Erythroblast (primary cell): ENCODE measurements at regions not wholly inside any gene's neighbourhood (a gene's known extent, or its start where the extent isn't known, plus 50 kb on each side); places are given as distances from the start of the nearest gene placed in this dataset.

Experiments
- DNase-seq, 2 experiments: peaks; one replicate each; lab custom pipeline; 2025; lab: John Stamatoyannopoulos, UW
- GATA1 ChIP-seq: IDR thresholded peaks from 2 replicates; pipeline ENCODE4 v1.6.1; 2011; ENCODE audit warnings: low read depth, mild to moderate bottlenecking, control low read depth, low read length, moderate library complexity
- POLR2A ChIP-seq: IDR thresholded peaks from 2 replicates; pipeline ENCODE4 v1.6.1; 2011; ENCODE audit warnings: mild to moderate bottlenecking, low read length

GRCh38 chr17:5817475-5818395 is 233.4 kb upstream of the NLRP1 start:
- no peak for TF ChIP-seq GATA1
- TF ChIP-seq POLR2A = no peak
- DNase-seq = no peak

- TF ChIP-seq GATA1 = no peak
- no peak for DNase-seq
Observed at GRCh38 chr17:5819396-5819795, 235.1 kb upstream of the NLRP1 start.

- TF ChIP-seq GATA1 (no peak), POLR2A (no peak)
- DNase-seq = no peak
Observed at GRCh38 chr17:5819921-5820685, 235.8 kb upstream of the NLRP1 start.

GRCh38 chr17:5820721-5821456 is 236.6 kb upstream of the NLRP1 start:
- TF ChIP-seq POLR2A (no peak), GATA1 (no peak)
- no peak for DNase-seq

- no peak for TF ChIP-seq GATA1
- no peak for TF ChIP-seq POLR2A
- DNase-seq = no peak
Observed at GRCh38 chr17:5821803-5822202, 237.5 kb upstream of the NLRP1 start.

- DNase-seq = no peak
- TF ChIP-seq POLR2A (no peak), GATA1 (no peak)
Observed at GRCh38 chr17:5822281-5823060, 238.2 kb upstream of the NLRP1 start.

- no peak for DNase-seq
- TF ChIP-seq POLR2A (no peak), GATA1 (no peak)
Observed at GRCh38 chr17:5823219-5823618, 238.9 kb upstream of the NLRP1 start.

GRCh38 chr17:5825717-5826330 is 241.5 kb upstream of the NLRP1 start:
- no peak for DNase-seq
- no peak for TF ChIP-seq GATA1
- TF ChIP-seq POLR2A = no peak

- DNase-seq = no peak
- TF ChIP-seq POLR2A (no peak), GATA1 (no peak)
Observed at GRCh38 chr17:5826384-5826783, 242.1 kb upstream of the NLRP1 start.

- TF ChIP-seq POLR2A (no peak), GATA1 (no peak)
- no peak for DNase-seq
Observed at GRCh38 chr17:5830921-5831320, 239.3 kb upstream of the WSCD1 start.

- TF ChIP-seq POLR2A = no peak
- TF ChIP-seq GATA1 = no peak
- DNase-seq = no peak
Observed at GRCh38 chr17:5832886-5833285, 237.3 kb upstream of the WSCD1 start.

GRCh38 chr17:5837055-5837491 is 233.1 kb upstream of the WSCD1 start:
- TF ChIP-seq POLR2A = no peak

More at GRCh38 chr17:5837055-5837491, 233.1 kb upstream of the WSCD1 start:
- DNase-seq = no peak
